ENCODE measurements at regions not wholly inside any gene's neighbourhood (a gene's known extent, or its start where the extent isn't known, plus 50 kb on each side); places are given as distances from the start of the nearest gene placed in this dataset.

- TF ChIP-seq CTCF (conservative IDR thresholded peaks at IDR 0.05) (no peak), EZH2 (IDR thresholded peaks at IDR 0.05; ENCODE audit: low read depth) (no peak)
Observed at GRCh38 chr2:40690525-40690924, 238.6 kb upstream of the SLC8A1 start.

Data from PC-9 (cell line).